LNCaP clone FGC (cell line): ENCODE measurements at regions not wholly inside any gene's neighbourhood (a gene's known extent, or its start where the extent isn't known, plus 50 kb on each side); places are given as distances from the start of the nearest gene placed in this dataset.

Experiments used
- DNase-seq: peaks from one replicate; pipeline ENCODE4 v3.0.0-alpha.2; 2011; ENCODE audit warnings: low read depth
- H3K4me3 ChIP-seq: 2 replicates; pipeline ENCODE4 v1.5.1; 2011; ENCODE audit warnings: mild to moderate bottlenecking, low read depth, low read length, control low read depth
- CTCF ChIP-seq: IDR thresholded peaks from 2 replicates; pipeline ENCODE4 v1.5.1; 2012; ENCODE audit warnings: mild to moderate bottlenecking; ENCODE audit not compliant: control insufficient read depth, insufficient read depth; ENCODE audit errors: extremely low read depth

- no peak overlapping the region for H3K4me3 ChIP-seq
- DNase-seq = no peak
- TF ChIP-seq CTCF = no peak
Measured at GRCh38 chr2:42851740-42852250, 59.4 kb upstream of the HAAO start.

GRCh38 chr2:42851186-42851585, 58.8 kb upstream of the HAAO start:
- DNase-seq = no peak
- no peak overlapping the region for H3K4me3 ChIP-seq
- no peak for TF ChIP-seq CTCF

- no peak for TF ChIP-seq CTCF
- H3K4me3 ChIP-seq = no peak overlapping the region
- no peak for DNase-seq
Measured at GRCh38 chr2:42850016-42850805, 57.8 kb upstream of the HAAO start.

- no peak overlapping the region for H3K4me3 ChIP-seq
- no peak for TF ChIP-seq CTCF
- DNase-seq = no peak
Measured at GRCh38 chr2:42849311-42849710, 56.9 kb upstream of the HAAO start.

GRCh38 chr2:42848726-42849290, 56.4 kb upstream of the HAAO start:
- no peak for DNase-seq
- H3K4me3 ChIP-seq = no peak overlapping the region
- TF ChIP-seq CTCF = no peak

- no peak overlapping the region for H3K4me3 ChIP-seq
- no peak for TF ChIP-seq CTCF
- no peak for DNase-seq
Measured at GRCh38 chr2:42848265-42848664, 55.9 kb upstream of the HAAO start.
